H1 (cell line): ENCODE measurements at regions not wholly inside any gene's neighbourhood (a gene's known extent, or its start where the extent isn't known, plus 50 kb on each side); places are given as distances from the start of the nearest gene placed in this dataset.

ENCODE experiments used
- CTCF ChIA-PET: fragments of 300-600 bp; sonication (Branson Sonifier 250); formaldehyde crosslinking; loops from one replicate; lab custom pipeline; 2021; ENCODE audit not compliant: partially characterized antibody; lab: Charles Lee
- POLR2A ChIA-PET: fragments of 300-600 bp; sonication (Branson Sonifier 250); formaldehyde crosslinking; loops from one replicate; lab custom pipeline; 2021; ENCODE audit warnings: inconsistent platforms; ENCODE audit not compliant: partially characterized antibody; lab: Charles Lee
- DNase-seq, 2 experiments: peaks; one replicate each; pipeline versions ENCODE4 v3.0.0 to v3.0.0-alpha.2; 2010 to 2022; ENCODE audit warnings: low spot score in 2 of 2, low read depth in 1 of 2, mixed read lengths in 1 of 2
- FAIRE-seq: peaks from 2 replicates; lab custom pipeline; 2011; peaks lifted over from hg19 to GRCh38; lab: Jason Lieb, UNC
- H2AFZ ChIP-seq: 2 replicates; pipeline ENCODE4 v1.8.1; 2012; ENCODE audit warnings: low read length, inconsistent platforms
- H2AK5ac ChIP-seq: 2 replicates; pipeline ENCODE4 v1.6.1; 2013; ENCODE audit warnings: low read depth, low read length
- H2BK120ac ChIP-seq: replicated peaks from 2 replicates; pipeline ENCODE3; 2013; ENCODE audit warnings: low read depth, low read length, inconsistent platforms
- H2BK12ac ChIP-seq: 2 replicates; pipeline ENCODE4 v1.6.1; 2013; ENCODE audit warnings: low read depth, low read length
- H2BK15ac ChIP-seq: 2 replicates; pipeline ENCODE4 v1.6.1; 2013; ENCODE audit warnings: low read length
- H2BK20ac ChIP-seq: 2 replicates; pipeline ENCODE4 v1.6.1; 2013; ENCODE audit warnings: low read length
- H2BK5ac ChIP-seq: 2 replicates; pipeline ENCODE4 v1.6.1; 2013; ENCODE audit warnings: low read depth, low read length
- H3K14ac ChIP-seq: 2 replicates; pipeline ENCODE4 v1.6.1; 2013; ENCODE audit warnings: inconsistent platforms; ENCODE audit not compliant: insufficient read length
- H3K18ac ChIP-seq: 2 replicates; pipeline ENCODE4 v1.6.1; 2013; ENCODE audit warnings: low read length; ENCODE audit errors: extremely low read depth
- H3K23ac ChIP-seq: 2 replicates; pipeline ENCODE4 v1.6.1; 2013; ENCODE audit warnings: inconsistent platforms; ENCODE audit not compliant: insufficient read length
- H3K23me2 ChIP-seq: 2 replicates; pipeline ENCODE4 v1.6.1; 2013; ENCODE audit warnings: low read depth, low read length
- H3K27ac ChIP-seq: 2 replicates; pipeline ENCODE4 v1.6.1; 2011; ENCODE audit warnings: low read depth, low read length, inconsistent platforms
- H3K27me3 ChIP-seq, 4 experiments: replicated peaks in 1 of 4; 1 replicate in 1 of 4; 2 replicates in 3 of 4; pipeline versions ENCODE4 v1.6.1 to v1.8.1; 2011 to 2013; ENCODE audit warnings: low read length in 3 of 4, mild to moderate bottlenecking in 3 of 4, inconsistent platforms in 2 of 4, mixed read lengths in 2 of 4, moderate library complexity in 1 of 4; ENCODE audit not compliant: control insufficient read depth in 3 of 4, insufficient read depth in 3 of 4; ENCODE audit errors: extremely low read depth in 1 of 4
- H3K36me3 ChIP-seq, 4 experiments: 2 replicates each; pipeline versions ENCODE4 v1.6.1 to v1.8.1; 2011 to 2013; ENCODE audit warnings: mild to moderate bottlenecking in 4 of 4, low read length in 3 of 4, moderate library complexity in 2 of 4, control low read depth in 1 of 4, inconsistent platforms in 1 of 4; ENCODE audit not compliant: insufficient read depth in 4 of 4, control insufficient read depth in 2 of 4
- H3K4ac ChIP-seq: replicated peaks from 2 replicates; pipeline ENCODE3; 2013; ENCODE audit warnings: low read length, low read depth, mixed read lengths, inconsistent platforms; ENCODE audit not compliant: insufficient read length
- H3K4me1 ChIP-seq, 4 experiments: replicated peaks in 1 of 4; 1 replicate in 1 of 4; 2 replicates in 3 of 4; pipeline versions ENCODE4 v1.6.1 to v1.8.1; 2011 to 2013; ENCODE audit warnings: low read length in 3 of 4, inconsistent platforms in 2 of 4, mixed read lengths in 1 of 4; ENCODE audit not compliant: insufficient read depth in 4 of 4, control insufficient read depth in 3 of 4
- H3K4me2 ChIP-seq, 2 experiments: 2 replicates each; pipeline versions ENCODE4 v1.6.1 to v1.8.1; 2011 to 2013; ENCODE audit warnings: low read depth in 2 of 2, low read length in 2 of 2, control low read depth in 1 of 2, inconsistent platforms in 1 of 2, mild to moderate bottlenecking in 1 of 2; ENCODE audit not compliant: insufficient read depth in 1 of 2
- H3K4me3 ChIP-seq, 4 experiments: fragments of 200-600, 300-600 bp in 1 of 4; sonication (generic), shearing (Covaris generic), sonication (Bioruptor Twin) in 1 of 4; 2 replicates each; pipeline versions ENCODE4 v1.5.1 to v1.8.1; 2011 to 2016; ENCODE audit warnings: low read length in 4 of 4, low read depth in 3 of 4, control low read depth in 2 of 4, inconsistent platforms in 2 of 4, mild to moderate bottlenecking in 2 of 4, mixed read lengths in 1 of 4, moderate library complexity in 1 of 4; ENCODE audit not compliant: insufficient read depth in 2 of 4; ENCODE audit errors: extremely low read depth in 1 of 4
- H3K56ac ChIP-seq: replicated peaks from 2 replicates; pipeline ENCODE3; 2013; ENCODE audit warnings: low read depth, mild to moderate bottlenecking, mixed read lengths, low read length, inconsistent platforms; ENCODE audit not compliant: insufficient read length
- H3K79me1 ChIP-seq: 2 replicates; pipeline ENCODE4 v1.6.1; 2013; ENCODE audit warnings: low read depth, low read length, control low read depth
- H3K79me2 ChIP-seq, 2 experiments: 2 replicates each; pipeline versions ENCODE4 v1.6.1 to v1.8.1; 2012 to 2013; ENCODE audit warnings: low read length in 2 of 2, mild to moderate bottlenecking in 2 of 2, inconsistent platforms in 1 of 2; ENCODE audit not compliant: insufficient read depth in 2 of 2, control insufficient read depth in 1 of 2
- H3K9ac ChIP-seq, 4 experiments: replicated peaks in 1 of 4; 1 replicate in 1 of 4; 2 replicates in 3 of 4; pipeline versions ENCODE4 v1.6.1 to v1.8.1; 2011 to 2013; ENCODE audit warnings: low read depth in 3 of 4, low read length in 3 of 4, control low read depth in 2 of 4, mild to moderate bottlenecking in 2 of 4, moderate library complexity in 2 of 4, inconsistent platforms in 1 of 4; ENCODE audit errors: extremely low read depth in 1 of 4
- H3K9me3 ChIP-seq, 2 experiments: 2 replicates each; pipeline versions ENCODE4 v1.6.1 to v1.8.1; 2012 to 2013; ENCODE audit warnings: mild to moderate bottlenecking in 2 of 2, moderate library complexity in 2 of 2, control low read depth in 1 of 2, inconsistent platforms in 1 of 2, low read depth in 1 of 2, low read length in 1 of 2, mixed read lengths in 1 of 2; ENCODE audit not compliant: insufficient read depth in 2 of 2
- H4K20me1 ChIP-seq, 2 experiments: replicated peaks in 1 of 2; 2 replicates each; pipeline versions ENCODE3 to v1.8.1; 2011 to 2013; ENCODE audit warnings: inconsistent platforms in 2 of 2, low read length in 2 of 2, mild to moderate bottlenecking in 1 of 2; ENCODE audit not compliant: insufficient read depth in 2 of 2, control insufficient read depth in 1 of 2
- H4K5ac ChIP-seq: 2 replicates; pipeline ENCODE4 v1.6.1; 2013; ENCODE audit warnings: low read length, low read depth, mixed read lengths, inconsistent platforms; ENCODE audit not compliant: insufficient read length
- H4K8ac ChIP-seq: 2 replicates; pipeline ENCODE4 v1.8.0; 2013; ENCODE audit warnings: mild to moderate bottlenecking, moderate library complexity, low read length, inconsistent platforms; ENCODE audit not compliant: insufficient read depth; ENCODE audit errors: extremely low read depth
- H4K91ac ChIP-seq: replicated peaks from 2 replicates; pipeline ENCODE3; 2013; ENCODE audit warnings: low read length, mixed read lengths, inconsistent platforms; ENCODE audit not compliant: insufficient read length
- BACH1 ChIP-seq: IDR thresholded peaks from 2 replicates; pipeline ENCODE4 v1.6.1; 2012; ENCODE audit warnings: low read length, improper control_type of control experiment
- CBX8 ChIP-seq: fragments of 300-800, 300-1000 bp; sonication (generic); IDR thresholded peaks from 2 replicates; pipeline ENCODE4 v1.7.1; 2016; ENCODE audit warnings: low read depth, low read length, borderline replicate concordance
- HDAC6 ChIP-seq: IDR thresholded peaks from one replicate; pipeline ENCODE4 v1.7.1; 2012; ENCODE audit warnings: low read depth, mild to moderate bottlenecking, inconsistent platforms, low read length, moderate library complexity
- KDM1A ChIP-seq: fragments of 200-600, 300-600 bp; sonication (generic); IDR thresholded peaks from 2 replicates; pipeline ENCODE4 v1.7.1; 2016; ENCODE audit warnings: mild to moderate bottlenecking, low read length, borderline replicate concordance
- MAX ChIP-seq: IDR thresholded peaks from 2 replicates; pipeline ENCODE4 v1.6.1; 2012; ENCODE audit warnings: inconsistent platforms
- RAD21 ChIP-seq, 2 experiments: IDR thresholded peaks in 1 of 2; conservative IDR thresholded peaks in 1 of 2; 2 replicates each; pipeline ENCODE4 v1.6.1; 2011; ENCODE audit warnings: low read depth in 2 of 2, low read length in 2 of 2, improper control_type of control experiment in 1 of 2, inconsistent platforms in 1 of 2, mild to moderate bottlenecking in 1 of 2, moderate library complexity in 1 of 2
- RBBP5 ChIP-seq: IDR thresholded peaks from 2 replicates; pipeline ENCODE4 v1.7.1; 2012; ENCODE audit warnings: low read depth, mild to moderate bottlenecking, inconsistent platforms, low read length, moderate library complexity, borderline replicate concordance
- RFX5 ChIP-seq: IDR thresholded peaks from 2 replicates; pipeline ENCODE4 v1.6.1; 2011; ENCODE audit warnings: low read depth, low read length, improper control_type of control experiment, borderline replicate concordance
- TCF12 ChIP-seq: IDR thresholded peaks from 2 replicates; pipeline ENCODE4 v1.6.1; 2011; ENCODE audit warnings: low read depth, mild to moderate bottlenecking, low read length
- YY1 ChIP-seq: IDR thresholded peaks from 2 replicates; pipeline ENCODE4 v1.6.1; 2011; ENCODE audit warnings: low read depth, mild to moderate bottlenecking, low read length
- WGBS, 2 experiments: shearing (Covaris generic) in 1 of 2; methylation state at CpG; one replicate each; pipeline versions ENCODE4 v1.1.6 to v1.1.7; 2013 to 2015; ENCODE audit warnings: low lambda C conversion rate in 2 of 2, mixed read lengths in 2 of 2, inconsistent platforms in 1 of 2, low coverage in 1 of 2, missing lambda C conversion rate in 1 of 2; ENCODE audit not compliant: insufficient replicate concordance in 2 of 2, insufficient coverage in 1 of 2, insufficient read length in 1 of 2; ENCODE audit errors: extremely low coverage in 1 of 2, missing lambda C conversion rate in 1 of 2; 5-methylcytosine and 5-hydroxymethylcytosine counted together

GRCh38 chr6:169099411-169100202, 154.0 kb downstream of the THBS2 start:
- no peak overlapping the region for H4K5ac ChIP-seq
- H3K23me2 ChIP-seq, result no peaks in the 10 kb centered on the region
- H4K20me1 ChIP-seq, result no peaks in the 10 kb centered on the region
- H3K27me3 ChIP-seq, result no peaks in the 10 kb centered on the region
- H4K8ac ChIP-seq, result no peak overlapping the region
- H2BK5ac ChIP-seq, result no peak overlapping the region; the same call in 1 of the 2 replicates
- no peak overlapping the region for H2BK120ac ChIP-seq
- peaks cover 0 to 9% (median 5%) of the 10 kb centered on the region in 4 experiments; a peak in 4 of 7 replicates for H3K4me1 ChIP-seq
- H2AFZ ChIP-seq, result peak overlapping the region; percentile 11; the same call in 1 of the 2 replicates
- H2BK12ac ChIP-seq, result peak overlapping the region; percentile 71; the same call in 1 of the 2 replicates
- no peak overlapping the region for H3K4me3 ChIP-seq
- H3K9me3 ChIP-seq, result peaks cover 0 to 5% of the 10 kb centered on the region in 2 experiments; a peak in 1 of 4 replicates
- H3K18ac ChIP-seq, result no peak overlapping the region; the same call in 1 of the 2 replicates
- H3K14ac ChIP-seq, result no peak overlapping the region
- no peaks in the 10 kb centered on the region for H3K79me2 ChIP-seq
- H3K9ac ChIP-seq, result no peak overlapping the region
- H2AK5ac ChIP-seq, result no peak overlapping the region
- H3K79me1 ChIP-seq, result no peaks in the 10 kb centered on the region
- no peak overlapping the region for H2BK15ac ChIP-seq
- WGBS, 2 experiments, result 82% methylated on average over 5 of the region's 5 CpGs; no CpG with 5 or more reads in 1 of the 2 experiments
- no peaks in the 10 kb centered on the region for H3K36me3 ChIP-seq
- H3K23ac ChIP-seq, result no peak overlapping the region
- H3K4ac ChIP-seq, result no peak overlapping the region
- DNase-seq (peak in 1 of 2 experiments; percentile 48), FAIRE-seq (no peak)
- no peak overlapping the region; the same call in 1 of the 2 replicates for H2BK20ac ChIP-seq
- ChIA-PET POLR2A (no interaction called here), CTCF (interaction anchor here (0.6 to 1.4 kb wide), 6 partner anchors 12 to 310 kb away, joined by 3 to 4 read pairs (median 4); no protein-coding TSS in a partner anchor)
- peak overlapping the region; percentile 3 to 7; a peak in 1 of 4 replicates for H3K4me2 ChIP-seq
- no peak overlapping the region for H3K56ac ChIP-seq
- H4K91ac ChIP-seq, result no peak overlapping the region
- no peak overlapping the region for H3K27ac ChIP-seq
- TF ChIP-seq BACH1 (peak; percentile 82), RBBP5 (no peak), KDM1A (no peak), HDAC6 (no peak), YY1 (0 out of 2 replicates have a peak, but pooled peaks have one; percentile 18), TCF12 (no peak), MAX (peak; percentile 44; the same call in 1 of the 2 replicates), RFX5 (no peak), CBX8 (no peak), RAD21 (IDR thresholded peaks at IDR 0.05 in 1 of 2, conservative IDR thresholded peaks at IDR 0.05 in 1 of 2; ENCODE audit: low read depth in 2 of 2, low read length in 2 of 2) (peak in 1 of 2 experiments; percentile 23; a peak in 1 of 4 replicates)
